MCF 10A (cell line): ENCODE measurements at regions not wholly inside any gene's neighbourhood (a gene's known extent, or its start where the extent isn't known, plus 50 kb on each side); places are given as distances from the start of the nearest gene placed in this dataset.

Experiments used
- BruUV-seq: library from RNA; stranded (reverse); fragments of 400-500 nt; replicated peaks from 2 replicates; lab custom pipeline; 2021; lab: Mats Ljungman, UMichigan
- CTCF ChIA-PET: fragments of 300-600 bp; sonication (Branson Sonifier 250); formaldehyde crosslinking; extraction: SDS; loops from one replicate; lab custom pipeline; 2021; ENCODE audit warnings: antibody characterized with exemption, inconsistent platforms; lab: Yijun Ruan, JAX
- POLR2A ChIA-PET: fragments of 300-600, 350-650 bp; sonication (Branson Sonifier 250); formaldehyde crosslinking; extraction: SDS; loops from one replicate; lab custom pipeline; 2020; ENCODE audit warnings: antibody characterized with exemption, inconsistent platforms; lab: Yijun Ruan, JAX
- DNase-seq: peaks from one replicate; pipeline ENCODE4 v3.0.0-alpha.2; 2018; ENCODE audit not compliant: unreplicated experiment
- H3K27ac Mint-ChIP-seq: one replicate; pipeline ENCODE4 v1.8.0; 2022; ENCODE audit warnings: mild to moderate bottlenecking, low read depth, mixed read lengths; ENCODE audit not compliant: unreplicated experiment
- H3K27me3 Mint-ChIP-seq: one replicate; pipeline ENCODE4 v1.8.0; 2022; ENCODE audit warnings: mixed read lengths; ENCODE audit not compliant: insufficient read depth, unreplicated experiment
- H3K36me3 Mint-ChIP-seq: one replicate; pipeline ENCODE4 v1.8.0; 2022; ENCODE audit warnings: mild to moderate bottlenecking, moderate library complexity, mixed read lengths; ENCODE audit not compliant: insufficient read depth, unreplicated experiment
- H3K4me1 Mint-ChIP-seq: one replicate; pipeline ENCODE4 v1.8.0; 2022; ENCODE audit warnings: mixed read lengths; ENCODE audit not compliant: insufficient read depth, unreplicated experiment
- H3K4me3 Mint-ChIP-seq: one replicate; pipeline ENCODE4 v1.8.0; 2022; ENCODE audit warnings: mild to moderate bottlenecking, moderate library complexity, mixed read lengths; ENCODE audit not compliant: unreplicated experiment
- H3K9me3 Mint-ChIP-seq: one replicate; pipeline ENCODE4 v1.8.0; 2022; ENCODE audit warnings: mixed read lengths; ENCODE audit not compliant: unreplicated experiment
- CTCF ChIP-seq: fragments of 200-600 bp; IDR thresholded peaks from one replicate; pipeline ENCODE4 v1.8.0; 2022; ENCODE audit warnings: antibody characterized with exemption, mild to moderate bottlenecking; ENCODE audit not compliant: unreplicated experiment
- intact Hi-C: fragments of 100-400 bp; cut with micrococcal nuclease; formaldehyde crosslinking; loops from 2 replicates; pipeline ENCODE4 v1.14.1; 2022

GRCh38 chr5:125011947-125012346, 265.5 kb upstream of the ZNF608 start:
- Mint-ChIP-seq H3K4me3 (no peak overlapping the region), H3K9me3 (no peaks in the 10 kb centered on the region), H3K36me3 (no peaks in the 10 kb centered on the region), H3K4me1 (no peaks in the 10 kb centered on the region), H3K27ac (no peak overlapping the region), H3K27me3 (no peaks in the 10 kb centered on the region)
- POLR2A ChIA-PET = interaction anchor here (0.6 to 1.1 kb wide), 3 partner anchors 17 to 738 kb away, joined by 3 to 4 read pairs (median 3); no protein-coding TSS in a partner anchor
- intact Hi-C loops = no loop called here
- BruUV-seq = no TSS peak
- no peak for DNase-seq
- CTCF ChIA-PET = no interaction called here
- TF ChIP-seq CTCF = no peak

DNA sequence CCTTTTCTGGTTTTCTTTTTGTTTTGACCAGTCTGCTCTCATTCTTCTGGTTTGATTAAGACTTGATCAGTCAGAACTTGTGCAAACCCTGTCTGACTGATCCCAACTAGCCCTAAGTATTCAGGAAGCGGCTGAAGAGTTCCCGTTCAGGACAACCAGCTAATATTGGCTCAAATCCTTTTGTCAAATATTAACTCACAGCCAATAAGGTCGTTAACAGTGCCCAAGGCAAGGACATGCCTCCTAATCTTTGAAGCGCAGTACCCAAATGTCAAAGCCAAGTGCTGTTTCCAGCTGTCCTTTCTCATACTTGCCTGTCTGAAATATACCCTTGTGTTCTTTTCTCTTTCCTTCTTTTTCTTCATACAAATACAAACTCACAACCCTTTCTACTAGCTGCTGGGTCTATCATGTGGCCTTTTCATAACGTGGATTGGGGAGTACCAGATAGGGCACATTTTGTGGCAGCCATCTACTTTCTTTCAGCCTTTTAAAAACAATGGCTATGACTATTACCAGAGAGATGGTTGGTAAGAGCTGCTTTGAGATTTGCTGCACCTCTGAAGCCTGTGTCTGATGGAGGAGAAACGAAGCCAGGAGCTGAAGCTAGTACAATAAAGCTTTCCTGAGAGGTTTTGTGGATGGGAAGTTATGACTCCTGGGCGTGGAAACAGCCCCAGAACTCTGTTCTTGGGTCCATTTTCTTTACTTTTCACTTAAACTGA, 266.4 kb upstream of the ZNF608 start:
- ChIA-PET CTCF (interaction anchor here (0.6 kb wide), 1 partner anchor 1526 kb away, joined by 3 read pairs; no protein-coding TSS in a partner anchor), POLR2A (interaction anchor here (0.6 to 1.1 kb wide), 2 partner anchors 15 to 18 kb away, joined by 3 read pairs; no protein-coding TSS in a partner anchor)
- no TSS peak for BruUV-seq
- no peak for TF ChIP-seq CTCF
- Mint-ChIP-seq H3K27ac (no peak overlapping the region), H3K27me3 (no peaks in the 10 kb centered on the region), H3K9me3 (no peaks in the 10 kb centered on the region), H3K4me3 (no peak overlapping the region), H3K36me3 (no peaks in the 10 kb centered on the region), H3K4me1 (no peaks in the 10 kb centered on the region)
- DNase-seq = no peak
- intact Hi-C loops = no loop called here

DNA sequence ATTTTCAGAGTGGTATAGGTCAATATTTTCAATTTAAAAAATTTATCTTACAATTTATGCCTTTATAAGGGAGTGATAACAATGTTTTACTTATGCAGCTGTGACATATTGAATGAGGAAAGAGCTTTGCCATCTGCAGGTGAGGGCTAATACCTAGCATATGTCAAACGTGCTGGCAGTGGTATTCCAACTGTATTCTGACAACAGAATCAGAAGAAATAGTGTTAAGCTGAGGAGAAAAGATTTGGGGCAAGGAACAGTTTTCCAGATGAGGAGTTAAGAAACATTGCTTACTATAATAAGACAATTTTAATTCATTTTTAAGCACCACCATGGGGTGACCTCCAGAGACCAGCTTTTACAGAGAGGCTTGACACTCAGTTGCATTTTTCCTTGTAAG, 267.8 kb upstream of the ZNF608 start:
- no peak for TF ChIP-seq CTCF
- Mint-ChIP-seq H3K36me3 (no peaks in the 10 kb centered on the region), H3K27me3 (no peaks in the 10 kb centered on the region), H3K4me3 (no peak overlapping the region), H3K27ac (no peak overlapping the region), H3K9me3 (no peaks in the 10 kb centered on the region), H3K4me1 (no peaks in the 10 kb centered on the region)
- CTCF ChIA-PET = interaction anchor here (0.6 kb wide), 1 partner anchor 56 kb away, joined by 3 read pairs; no protein-coding TSS in a partner anchor
- DNase-seq = no peak
- BruUV-seq = no TSS peak
- intact Hi-C loops = no loop called here
- POLR2A ChIA-PET = interaction anchor here (0.5 to 1.2 kb wide), 3 partner anchors 10 to 386 kb away, joined by 3 to 5 read pairs (median 4); no protein-coding TSS in a partner anchor

DNA sequence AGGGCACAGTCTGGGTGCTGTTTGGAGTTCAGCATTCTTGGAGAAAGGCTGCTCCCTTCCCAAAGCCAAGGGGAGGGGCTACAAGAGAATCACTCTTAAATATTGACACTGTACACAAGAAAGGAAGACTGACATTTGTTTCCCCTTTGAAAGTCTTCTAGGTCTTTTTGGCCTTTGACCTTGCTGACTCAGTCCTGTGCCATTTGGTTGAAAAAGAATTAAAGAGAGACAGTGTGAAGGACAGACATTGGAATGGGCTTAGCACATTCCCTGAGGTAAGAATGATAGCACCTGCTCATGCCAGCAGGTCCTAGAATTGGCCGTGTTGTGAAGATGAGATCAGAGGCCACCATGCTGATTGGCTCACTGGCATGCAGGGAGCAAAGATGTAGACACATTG, 271.4 kb upstream of the ZNF608 start:
- H3K36me3 Mint-ChIP-seq = no peaks in the 10 kb centered on the region
- POLR2A ChIA-PET = interaction anchor here (1.2 kb wide), 1 partner anchor 25 kb away, joined by 3 read pairs; no protein-coding TSS in a partner anchor
- H3K9me3 Mint-ChIP-seq = no peaks in the 10 kb centered on the region
- no TSS peak for BruUV-seq
- CTCF ChIA-PET = no interaction called here
- no peak for DNase-seq
- H3K27me3 Mint-ChIP-seq = no peaks in the 10 kb centered on the region
- no peak overlapping the region for H3K27ac Mint-ChIP-seq
- H3K4me1 Mint-ChIP-seq = no peaks in the 10 kb centered on the region
- intact Hi-C loops = no loop called here
- H3K4me3 Mint-ChIP-seq = no peak overlapping the region
- TF ChIP-seq CTCF = no peak
